NCI-H82 treated with DMSO at 0.1 percent for 48 hours (cell line): ENCODE measurements at regions not wholly inside any gene's neighbourhood (a gene's known extent, or its start where the extent isn't known, plus 50 kb on each side); places are given as distances from the start of the nearest gene placed in this dataset.

Experiments
- DNase-seq: peaks from one replicate; lab custom pipeline; 2025; ENCODE audit not compliant: unreplicated experiment; lab: John Stamatoyannopoulos, UW

DNA sequence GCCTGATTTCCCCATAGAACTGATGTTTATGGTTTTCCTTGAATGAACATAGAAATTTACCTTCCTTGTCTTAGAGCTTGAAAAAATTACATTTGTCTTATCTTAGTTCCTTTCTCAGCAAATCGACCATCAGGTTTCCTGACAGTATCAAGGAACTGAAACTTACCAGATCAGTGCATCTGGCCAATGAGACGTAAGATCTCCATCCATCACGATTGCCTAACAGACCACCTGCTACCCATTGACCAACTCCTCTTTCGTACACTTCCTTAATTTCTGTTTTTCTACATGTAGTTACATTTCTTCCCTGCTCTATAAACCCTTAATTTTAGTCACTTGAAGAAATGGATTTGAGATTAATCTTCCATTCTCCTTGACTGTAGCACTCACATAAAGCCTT lies 57.4 kb upstream of the TMPRSS15 start:
- no peak for DNase-seq

DNA sequence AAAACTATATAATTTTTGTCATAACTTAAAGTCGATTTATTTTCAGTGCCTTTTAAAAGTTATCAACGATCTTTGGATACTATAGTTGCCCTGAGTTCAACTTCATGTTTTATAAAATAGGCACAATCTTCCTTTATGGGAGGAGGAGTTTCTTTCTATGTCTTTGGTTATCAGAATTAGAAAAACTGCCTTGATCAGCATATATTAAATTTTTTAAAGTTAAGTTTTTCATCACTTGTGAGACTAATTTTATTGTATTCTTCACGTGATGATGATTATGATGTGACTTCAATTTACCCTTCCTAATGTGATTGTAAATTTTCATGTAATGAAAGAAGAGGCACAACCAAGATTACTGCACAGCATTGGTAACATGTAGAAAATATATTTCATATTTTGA lies 58.2 kb upstream of the TMPRSS15 start:
- DNase-seq: no peak

GRCh38 chr21:18467715-18468114 lies 64.1 kb upstream of the TMPRSS15 start:
- DNase-seq: no peak

DNA sequence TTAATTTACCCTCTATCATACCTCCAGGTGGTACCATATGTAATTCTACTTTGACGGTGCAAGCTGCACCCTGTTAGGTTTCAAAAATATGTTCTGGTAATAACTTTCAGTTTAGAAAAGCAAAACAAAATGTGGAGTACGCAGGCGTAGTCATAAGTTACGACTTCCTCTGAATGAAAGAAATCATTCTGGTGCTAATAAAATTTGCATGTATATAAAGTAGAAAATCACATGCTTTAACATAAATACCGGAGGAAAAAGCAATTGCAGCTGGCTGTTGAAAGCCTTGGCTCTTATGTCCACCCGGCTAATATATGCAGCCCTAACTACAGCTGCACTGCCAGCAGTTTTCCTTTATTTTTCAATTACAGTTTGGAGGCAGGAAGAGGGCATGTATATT lies 65.2 kb upstream of the TMPRSS15 start:
- no peak for DNase-seq

- no peak for DNase-seq
These were observed 73.1 kb upstream of the TMPRSS15 start for GRCh38 chr21:18476639-18477038.

GRCh38 chr21:18477043-18477442 lies 73.5 kb upstream of the TMPRSS15 start:
- DNase-seq: no peak

DNA sequence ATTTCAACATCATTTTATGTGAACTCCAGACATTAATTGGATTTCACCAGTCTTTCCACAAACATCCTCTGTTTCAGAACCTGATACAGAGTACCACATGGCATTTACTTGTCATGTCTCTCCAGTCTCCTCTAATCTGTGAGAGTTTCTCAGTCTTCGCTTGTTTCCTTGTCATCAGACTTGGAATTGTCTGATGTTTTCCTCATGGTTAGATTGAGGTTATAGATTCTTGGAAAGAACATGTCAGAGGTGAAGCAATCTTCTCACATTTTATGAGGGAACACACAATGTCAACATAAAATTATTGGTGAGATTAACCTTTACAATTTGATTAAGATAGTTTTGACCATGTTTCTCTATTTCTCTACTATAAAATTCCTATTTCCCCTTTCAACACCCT lies 74.9 kb upstream of the TMPRSS15 start:
- no peak for DNase-seq

DNA sequence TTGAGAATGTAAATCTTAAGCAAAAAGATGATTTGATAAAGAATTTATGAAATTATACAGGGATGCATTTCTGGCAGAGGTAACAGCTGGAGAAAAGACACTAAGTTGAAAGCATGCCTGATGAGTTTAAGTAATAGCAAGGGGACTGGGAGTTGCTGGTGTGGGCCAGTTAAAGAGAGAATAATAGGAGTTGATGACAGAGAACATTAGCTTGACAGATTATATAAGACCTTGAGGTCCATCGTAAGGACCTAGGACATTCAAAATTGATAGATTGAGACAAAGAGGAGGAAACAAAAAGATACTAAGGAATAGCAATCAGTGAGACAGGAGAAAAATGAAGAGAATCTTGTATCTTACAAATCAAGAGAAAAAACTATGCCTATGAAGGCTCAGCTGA lies 84.7 kb upstream of the TMPRSS15 start:
- DNase-seq: no peak

DNA sequence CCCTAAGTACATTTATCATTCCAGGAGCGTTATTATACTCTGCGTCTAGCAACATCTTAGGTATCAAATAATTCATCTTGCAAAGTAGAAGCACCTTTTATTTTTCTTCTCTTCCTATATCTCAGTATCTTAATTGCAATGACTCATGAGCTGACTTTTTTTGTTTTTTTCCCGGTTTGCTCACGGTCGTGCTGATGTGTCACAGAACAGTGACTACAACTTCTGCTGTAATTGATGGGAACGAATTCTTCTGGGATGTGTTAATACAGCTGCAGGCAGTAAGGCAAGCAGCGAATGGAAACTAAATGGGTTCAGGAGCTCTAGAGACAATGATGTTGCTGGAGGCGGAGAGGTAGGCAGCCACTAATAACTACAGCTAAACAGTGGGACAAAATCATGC lies 89.8 kb upstream of the TMPRSS15 start:
- no peak for DNase-seq

GRCh38 chr21:18495523-18495922 lies 91.9 kb upstream of the TMPRSS15 start:
- DNase-seq: no peak

GRCh38 chr21:18498431-18498830 lies 94.8 kb upstream of the TMPRSS15 start:
- DNase-seq: no peak

DNA sequence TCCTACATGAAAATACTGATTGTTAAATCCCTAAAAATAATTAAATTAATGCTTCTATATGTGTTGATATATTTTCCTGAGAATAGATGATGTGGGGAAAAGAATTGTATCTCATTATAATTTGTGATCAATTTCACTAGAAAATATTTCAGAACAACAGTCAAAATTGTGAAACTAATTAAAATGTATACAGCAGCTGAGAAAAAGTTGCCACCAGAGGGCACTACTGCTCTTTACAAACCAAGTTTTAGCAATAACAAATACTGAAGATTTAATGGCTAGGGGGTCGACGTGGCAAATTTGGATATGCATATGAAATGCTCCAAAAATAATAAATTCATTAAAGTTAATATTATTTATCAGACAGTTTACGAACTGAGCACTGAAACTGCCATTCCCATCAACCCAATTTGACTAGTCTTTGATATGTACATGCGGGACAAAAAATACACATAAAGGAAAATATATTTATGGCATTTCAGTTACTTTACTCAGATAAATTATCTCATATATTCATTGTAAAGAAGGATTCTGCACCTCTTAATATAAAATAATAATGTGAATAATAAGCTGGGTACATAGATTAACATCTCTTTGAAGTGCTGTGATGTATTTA lies 96.3 kb upstream of the TMPRSS15 start:
- DNase-seq: peak; percentile 22

DNA sequence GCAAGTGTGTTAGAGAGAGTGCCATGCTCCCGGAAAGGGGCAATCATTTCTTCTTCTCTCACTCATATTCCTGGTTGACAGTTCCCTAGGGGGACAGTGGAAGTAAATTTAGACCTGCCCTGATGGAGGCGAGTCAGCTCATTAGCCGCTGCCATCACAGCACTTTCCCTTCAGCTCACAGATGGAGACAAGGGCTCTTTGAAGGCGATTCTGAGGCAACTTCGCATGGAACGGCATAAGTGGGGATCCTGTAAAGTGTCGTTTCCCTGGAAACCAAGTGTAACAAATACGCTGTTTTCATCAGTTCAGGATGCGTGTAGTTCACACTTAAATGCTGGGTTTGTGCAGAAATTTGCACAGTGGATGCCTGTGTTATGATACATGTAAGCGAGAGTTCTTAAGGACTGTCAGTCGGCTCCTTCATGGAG lies 114.5 kb upstream of the TMPRSS15 start:
- no peak for DNase-seq

- DNase-seq: no peak
These were observed 117.6 kb upstream of the TMPRSS15 start for GRCh38 chr21:18521204-18521603.

GRCh38 chr21:18522181-18522972 lies 118.8 kb upstream of the TMPRSS15 start:
- DNase-seq: no peak

DNA sequence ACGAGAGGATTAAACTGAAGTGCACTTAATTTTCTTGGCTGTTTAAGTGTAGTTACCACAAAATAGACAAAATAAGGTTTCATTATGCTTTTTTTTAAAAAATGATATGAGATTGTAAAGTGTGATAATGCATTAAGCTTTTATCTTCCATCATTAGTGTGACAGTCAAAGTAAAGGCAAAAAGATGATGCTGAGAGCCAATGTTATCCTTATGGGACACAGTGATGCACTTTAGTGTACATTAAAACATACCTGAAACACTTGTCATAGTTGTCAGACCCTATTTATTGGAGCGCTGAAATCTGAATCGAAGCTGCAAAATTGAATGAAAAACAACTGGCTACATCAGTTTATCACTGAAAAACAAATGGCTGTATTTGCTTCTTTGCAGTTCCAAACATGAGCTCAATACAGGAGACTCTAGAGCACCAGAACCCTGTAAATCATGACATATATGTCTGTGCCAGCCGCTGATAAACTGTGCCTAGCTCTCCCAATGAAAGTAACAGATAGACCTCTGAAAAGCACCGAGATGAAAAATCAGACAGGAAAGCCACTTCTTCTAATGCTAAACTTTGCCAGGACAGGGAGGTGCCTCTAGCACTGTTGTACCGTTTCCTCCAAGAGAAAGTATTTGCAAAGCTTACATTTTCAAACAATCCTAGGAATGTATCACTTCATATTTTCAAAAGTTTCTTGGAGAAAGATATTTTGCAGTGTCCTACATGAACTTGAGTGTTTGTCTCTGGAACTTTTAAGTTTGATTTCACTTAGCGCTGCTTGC lies 120.7 kb upstream of the TMPRSS15 start:
- no peak for DNase-seq

GRCh38 chr21:18529254-18529653 lies 125.7 kb upstream of the TMPRSS15 start:
- no peak for DNase-seq

GRCh38 chr21:18542081-18542480 lies 138.5 kb upstream of the TMPRSS15 start:
- no peak for DNase-seq

DNA sequence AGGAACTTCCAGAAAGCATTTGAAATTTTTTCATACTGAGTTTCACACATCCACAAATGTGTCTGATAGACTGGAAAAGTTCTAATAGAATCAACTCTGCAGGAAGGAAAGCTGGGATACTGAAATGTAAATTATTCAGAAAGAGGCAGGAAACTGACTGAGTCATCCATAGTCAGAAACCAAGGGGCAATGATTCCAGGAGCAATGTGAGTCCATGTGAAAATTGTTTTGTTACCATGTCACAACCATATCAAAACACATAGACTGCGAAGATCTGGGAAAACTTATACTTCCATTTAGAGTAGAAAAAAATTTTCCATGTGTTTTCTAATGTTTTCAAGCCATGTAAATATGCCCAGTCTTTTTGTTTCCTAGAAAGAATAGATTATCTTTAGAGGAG lies 142.3 kb upstream of the TMPRSS15 start:
- DNase-seq: no peak

- no peak for DNase-seq
These were observed 143.8 kb upstream of the TMPRSS15 start for GRCh38 chr21:18547347-18547746.

- DNase-seq: no peak
These were observed 144.7 kb upstream of the TMPRSS15 start for GRCh38 chr21:18548249-18548648.
